MCF 10A (cell line): ENCODE measurements at regions not wholly inside any gene's neighbourhood (a gene's known extent, or its start where the extent isn't known, plus 50 kb on each side); places are given as distances from the start of the nearest gene placed in this dataset.

Source experiments
- BruUV-seq: library from RNA; stranded (reverse); fragments of 400-500 nt; replicated peaks from 2 replicates; lab custom pipeline; 2021; lab: Mats Ljungman, UMichigan
- CTCF ChIA-PET: fragments of 300-600 bp; sonication (Branson Sonifier 250); formaldehyde crosslinking; extraction: SDS; loops from one replicate; lab custom pipeline; 2021; ENCODE audit warnings: antibody characterized with exemption, inconsistent platforms; lab: Yijun Ruan, JAX
- POLR2A ChIA-PET: fragments of 300-600, 350-650 bp; sonication (Branson Sonifier 250); formaldehyde crosslinking; extraction: SDS; loops from one replicate; lab custom pipeline; 2020; ENCODE audit warnings: antibody characterized with exemption, inconsistent platforms; lab: Yijun Ruan, JAX
- DNase-seq: peaks from one replicate; pipeline ENCODE4 v3.0.0-alpha.2; 2018; ENCODE audit not compliant: unreplicated experiment
- H3K27ac Mint-ChIP-seq: one replicate; pipeline ENCODE4 v1.8.0; 2022; ENCODE audit warnings: mild to moderate bottlenecking, low read depth, mixed read lengths; ENCODE audit not compliant: unreplicated experiment
- H3K27me3 Mint-ChIP-seq: one replicate; pipeline ENCODE4 v1.8.0; 2022; ENCODE audit warnings: mixed read lengths; ENCODE audit not compliant: insufficient read depth, unreplicated experiment
- H3K36me3 Mint-ChIP-seq: one replicate; pipeline ENCODE4 v1.8.0; 2022; ENCODE audit warnings: mild to moderate bottlenecking, moderate library complexity, mixed read lengths; ENCODE audit not compliant: insufficient read depth, unreplicated experiment
- H3K4me1 Mint-ChIP-seq: one replicate; pipeline ENCODE4 v1.8.0; 2022; ENCODE audit warnings: mixed read lengths; ENCODE audit not compliant: insufficient read depth, unreplicated experiment
- H3K4me3 Mint-ChIP-seq: one replicate; pipeline ENCODE4 v1.8.0; 2022; ENCODE audit warnings: mild to moderate bottlenecking, moderate library complexity, mixed read lengths; ENCODE audit not compliant: unreplicated experiment
- H3K9me3 Mint-ChIP-seq: one replicate; pipeline ENCODE4 v1.8.0; 2022; ENCODE audit warnings: mixed read lengths; ENCODE audit not compliant: unreplicated experiment
- CTCF ChIP-seq: fragments of 200-600 bp; IDR thresholded peaks from one replicate; pipeline ENCODE4 v1.8.0; 2022; ENCODE audit warnings: antibody characterized with exemption, mild to moderate bottlenecking; ENCODE audit not compliant: unreplicated experiment
- intact Hi-C: fragments of 100-400 bp; cut with micrococcal nuclease; formaldehyde crosslinking; loops from 2 replicates; pipeline ENCODE4 v1.14.1; 2022

- no peaks in the 10 kb centered on the region for H3K27me3 Mint-ChIP-seq
- ChIA-PET CTCF (interaction anchor here (0.6 to 0.8 kb wide), 2 partner anchors 14 to 299 kb away, joined by 4 read pairs; no protein-coding TSS in a partner anchor), POLR2A (no interaction called here)
- TF ChIP-seq CTCF: no peak
- no peak for DNase-seq
- no TSS peak for BruUV-seq
- H3K9me3 Mint-ChIP-seq: no peaks in the 10 kb centered on the region
- no peak overlapping the region for H3K4me3 Mint-ChIP-seq
- H3K36me3 Mint-ChIP-seq: no peaks in the 10 kb centered on the region
- peaks cover 5% of the 10 kb centered on the region for H3K4me1 Mint-ChIP-seq
- intact Hi-C loops: no loop called here
- H3K27ac Mint-ChIP-seq: no peak overlapping the region
Measured at GRCh38 chr18:22001912-22002487, 167.4 kb upstream of the GATA6 start.

GRCh38 chr18:22005191-22005841, 164.1 kb upstream of the GATA6 start:
- Mint-ChIP-seq H3K9me3 (peaks cover 2% of the 10 kb centered on the region), H3K4me3 (no peak overlapping the region), H3K36me3 (no peaks in the 10 kb centered on the region), H3K27ac (no peak overlapping the region), H3K4me1 (no peaks in the 10 kb centered on the region), H3K27me3 (no peaks in the 10 kb centered on the region)
- ChIA-PET CTCF (interaction anchor here (0.9 kb wide), 1 partner anchor 10 kb away, joined by 3 read pairs; no protein-coding TSS in a partner anchor), POLR2A (interaction anchor here (1.1 kb wide), 1 partner anchor 9 kb away, joined by 3 read pairs; no protein-coding TSS in a partner anchor)
- intact Hi-C loops: no loop called here
- no peak for TF ChIP-seq CTCF
- DNase-seq: no peak
- no TSS peak for BruUV-seq

DNA sequence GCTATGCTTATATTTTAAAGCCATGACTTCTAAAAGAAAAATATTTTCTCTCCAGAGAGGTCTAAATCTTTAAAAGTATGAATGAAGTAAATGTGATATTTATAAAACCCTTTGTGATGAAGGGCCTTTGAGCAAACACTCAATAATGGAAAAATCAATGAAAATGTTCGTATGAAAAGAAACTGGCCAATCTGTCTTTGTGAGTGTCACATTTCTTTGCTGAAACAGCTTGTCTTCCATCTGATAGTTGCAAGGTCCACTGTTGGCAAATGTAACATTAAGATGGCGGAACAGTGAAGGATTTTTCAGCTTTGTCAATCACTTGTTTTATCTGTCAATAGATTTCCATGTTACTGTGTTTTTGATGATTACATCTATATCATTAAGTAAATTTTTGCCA, 162.9 kb upstream of the GATA6 start:
- POLR2A ChIA-PET: no interaction called here
- intact Hi-C loops: no loop called here
- CTCF ChIA-PET: interaction anchor here (0.9 to 1.7 kb wide), 2 partner anchors 9 to 10 kb away, joined by 3 read pairs; no protein-coding TSS in a partner anchor
- H3K27me3 Mint-ChIP-seq: no peaks in the 10 kb centered on the region
- DNase-seq: no peak
- H3K4me1 Mint-ChIP-seq: no peaks in the 10 kb centered on the region
- no peak overlapping the region for H3K4me3 Mint-ChIP-seq
- BruUV-seq: no TSS peak
- TF ChIP-seq CTCF: no peak
- H3K9me3 Mint-ChIP-seq: peaks cover 6% of the 10 kb centered on the region
- H3K27ac Mint-ChIP-seq: no peak overlapping the region
- no peaks in the 10 kb centered on the region for H3K36me3 Mint-ChIP-seq

- CTCF ChIA-PET: no interaction called here
- H3K4me3 Mint-ChIP-seq: no peak overlapping the region
- no peak overlapping the region for H3K27ac Mint-ChIP-seq
- no peaks in the 10 kb centered on the region for H3K27me3 Mint-ChIP-seq
- H3K9me3 Mint-ChIP-seq: peaks cover 6% of the 10 kb centered on the region
- intact Hi-C loops: no loop called here
- POLR2A ChIA-PET: no interaction called here
- no peak for DNase-seq
- H3K4me1 Mint-ChIP-seq: no peaks in the 10 kb centered on the region
- no TSS peak for BruUV-seq
- H3K36me3 Mint-ChIP-seq: no peaks in the 10 kb centered on the region
- no peak for TF ChIP-seq CTCF
Measured at GRCh38 chr18:22009242-22009641, 160.1 kb upstream of the GATA6 start.
